ENCODE measurements at regions not wholly inside any gene's neighbourhood (a gene's known extent, or its start where the extent isn't known, plus 50 kb on each side); places are given as distances from the start of the nearest gene placed in this dataset.

GRCh38 chr10:21052709-21053104 is 155.6 kb upstream of the NEBL start:
- H3K27me3 ChIP-seq = no peaks in the 10 kb centered on the region
- WGBS, 5 donors = 85 to 91% (median 87%) methylated on average over 4 of the region's 4 CpGs
- no peak for DNase-seq
- no peak for TF ChIP-seq CTCF (IDR thresholded peaks at IDR 0.05)
- TF ChIP-seq POLR2AphosphoS5 (IDR thresholded peaks at IDR 0.05) = no peak
- no peak for TF ChIP-seq POLR2A (IDR thresholded peaks at IDR 0.05)
- TF ChIP-seq EP300 (IDR thresholded peaks at IDR 0.05) = no peak
- intact Hi-C loops (cut with DNase I; ENCODE audit: low total_unique reads) = no loop called here
- H3K9me3 ChIP-seq = peaks cover 0 to 12% (median 5%) of the 10 kb centered on the region in 4 donors
- no peaks in the 10 kb centered on the region for H3K36me3 ChIP-seq
- H3K4me3 ChIP-seq = no peak overlapping the region
- no peak overlapping the region for H3K27ac ChIP-seq
- H3K4me1 ChIP-seq = no peaks in the 10 kb centered on the region

- no peak overlapping the region for H3K4me3 ChIP-seq
- H3K9me3 ChIP-seq = peaks cover 0 to 12% (median 5%) of the 10 kb centered on the region in 4 donors
- DNase-seq = no peak
- H3K4me1 ChIP-seq = no peaks in the 10 kb centered on the region
- intact Hi-C loops (cut with DNase I; ENCODE audit: low total_unique reads) = no loop called here
- no peaks in the 10 kb centered on the region for H3K36me3 ChIP-seq
- TF ChIP-seq EP300 (IDR thresholded peaks at IDR 0.05) (no peak), POLR2AphosphoS5 (IDR thresholded peaks at IDR 0.05) (no peak), CTCF (IDR thresholded peaks at IDR 0.05) (no peak), POLR2A (IDR thresholded peaks at IDR 0.05) (no peak)
- 76 to 81% (median 80%) methylated on average over 5 of the region's 5 CpGs for WGBS, 5 donors
- H3K27ac ChIP-seq = no peak overlapping the region
- no peaks in the 10 kb centered on the region for H3K27me3 ChIP-seq
These were observed 155.1 kb upstream of the NEBL start for GRCh38 chr10:21052072-21052708.

GRCh38 chr10:21049482-21049881 is 152.4 kb upstream of the NEBL start:
- 85 to 95% (median 94%) methylated on average over 3 of the region's 3 CpGs for WGBS, 5 donors
- Histone ChIP-seq H3K27ac (no peak overlapping the region), H3K9me3 (peaks cover 0 to 12% (median 5%) of the 10 kb centered on the region in 4 donors), H3K4me3 (no peak overlapping the region), H3K27me3 (no peaks in the 10 kb centered on the region), H3K36me3 (no peaks in the 10 kb centered on the region), H3K4me1 (no peaks in the 10 kb centered on the region)
- no peak for TF ChIP-seq CTCF (IDR thresholded peaks at IDR 0.05)
- no peak for TF ChIP-seq EP300 (IDR thresholded peaks at IDR 0.05)
- no peak for TF ChIP-seq POLR2A (IDR thresholded peaks at IDR 0.05)
- no peak for TF ChIP-seq POLR2AphosphoS5 (IDR thresholded peaks at IDR 0.05)
- DNase-seq = no peak
- intact Hi-C loops (cut with DNase I; ENCODE audit: low total_unique reads) = no loop called here

GRCh38 chr10:21048068-21048467 is 151.0 kb upstream of the NEBL start:
- Histone ChIP-seq H3K4me1 (no peaks in the 10 kb centered on the region), H3K36me3 (no peaks in the 10 kb centered on the region), H3K9me3 (peaks cover 0 to 12% (median 5%) of the 10 kb centered on the region in 4 donors), H3K27ac (no peak overlapping the region), H3K27me3 (no peaks in the 10 kb centered on the region), H3K4me3 (no peak overlapping the region)
- intact Hi-C loops (cut with DNase I; ENCODE audit: low total_unique reads) = no loop called here
- no peak for DNase-seq
- TF ChIP-seq POLR2A (IDR thresholded peaks at IDR 0.05) = no peak
- no peak for TF ChIP-seq POLR2AphosphoS5 (IDR thresholded peaks at IDR 0.05)
- TF ChIP-seq EP300 (IDR thresholded peaks at IDR 0.05) = no peak
- no peak for TF ChIP-seq CTCF (IDR thresholded peaks at IDR 0.05)
- WGBS, 5 donors = 60 to 71% (median 69%) methylated on average over 6 of the region's 6 CpGs

All from stomach (tissue), 8 donors.